Stimulated activated naive CD8-positive, alpha-beta T cell treated with anti-CD3 and anti-CD28 coated beads, Interleukin-15, Interleukin-2, amounts not matched to agents 100 ng/mL and 50 ng/mL, for 24 hours (primary cell): ENCODE measurements at regions not wholly inside any gene's neighbourhood (a gene's known extent, or its start where the extent isn't known, plus 50 kb on each side); places are given as distances from the start of the nearest gene placed in this dataset.
"Not testable (repeated sequence)": the region's sequence is repeated elsewhere in the genome, so short reads cannot be mapped to it uniquely, and the experiment has no call there.

Experiments used
- H3K27ac Mint-ChIP-seq: one replicate; pipeline ENCODE4 v1.8.0; 2021; ENCODE audit warnings: mild to moderate bottlenecking, mixed read lengths
- H3K27me3 Mint-ChIP-seq: one replicate; pipeline ENCODE4 v1.8.0; 2021; ENCODE audit warnings: mixed read lengths
- H3K36me3 Mint-ChIP-seq: one replicate; pipeline ENCODE4 v1.8.0; 2021; ENCODE audit warnings: low read depth, mixed read lengths
- H3K4me1 Mint-ChIP-seq: one replicate; pipeline ENCODE4 v1.8.0; 2021; ENCODE audit warnings: low read depth, mixed read lengths
- H3K4me3 Mint-ChIP-seq: one replicate; pipeline ENCODE4 v1.8.0; 2021; ENCODE audit warnings: mild to moderate bottlenecking, mixed read lengths
- H3K9me3 Mint-ChIP-seq: one replicate; pipeline ENCODE4 v1.8.0; 2021; ENCODE audit warnings: mixed read lengths

DNA sequence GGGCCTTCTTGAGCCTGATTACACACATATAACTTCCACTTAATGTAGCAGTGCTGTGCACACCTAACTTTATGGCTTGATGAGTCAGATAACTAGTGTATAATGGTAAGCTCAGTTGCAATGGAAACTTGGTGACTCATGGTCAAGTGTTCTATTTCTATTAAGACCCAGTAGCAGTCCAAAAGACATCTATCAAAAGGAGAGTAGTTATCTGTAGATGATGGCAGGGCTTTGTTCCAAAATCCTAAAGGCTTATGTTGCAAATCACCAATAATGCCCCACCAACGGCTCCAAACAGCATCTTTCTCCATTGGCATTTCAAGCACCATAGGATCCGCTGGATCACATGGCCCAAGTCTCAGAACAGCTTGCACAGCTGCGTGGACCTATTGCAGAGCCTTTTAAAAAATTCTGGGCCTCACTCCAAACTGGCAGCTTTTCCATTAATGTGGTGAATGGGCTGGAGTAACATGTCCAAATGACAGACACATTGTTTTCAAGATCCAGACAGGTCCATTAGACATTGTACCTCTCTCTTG is 566.8 kb upstream of the USP24 start:
- no peaks in the 10 kb centered on the region for H3K4me1 Mint-ChIP-seq
- no peaks in the 10 kb centered on the region for H3K36me3 Mint-ChIP-seq
- no peak overlapping the region for H3K4me3 Mint-ChIP-seq
- H3K9me3 Mint-ChIP-seq = peaks cover 10% of the 10 kb centered on the region
- no peak overlapping the region for H3K27ac Mint-ChIP-seq
- no peaks in the 10 kb centered on the region for H3K27me3 Mint-ChIP-seq

DNA sequence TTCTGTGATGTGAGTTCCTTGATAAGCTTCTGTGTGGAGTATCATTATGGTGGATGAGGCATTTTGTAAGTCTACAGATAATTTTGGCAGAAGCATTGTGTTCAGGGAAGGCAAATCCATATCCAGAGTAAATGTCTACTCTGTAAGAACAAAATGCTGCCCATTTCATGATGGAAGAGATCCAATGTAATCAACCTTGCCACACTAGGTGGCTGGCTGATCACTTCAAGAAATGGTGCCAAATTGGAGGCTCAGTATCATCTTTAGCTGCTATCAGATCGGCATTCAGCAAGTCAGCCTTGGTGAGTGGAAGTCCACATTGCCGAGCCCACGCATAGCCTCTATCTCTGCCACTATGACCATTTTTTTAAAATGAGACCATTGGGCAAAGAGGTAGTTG is 565.8 kb upstream of the USP24 start:
- Mint-ChIP-seq H3K4me1 (no peaks in the 10 kb centered on the region), H3K27ac (no peak overlapping the region), H3K9me3 (peaks cover 10% of the 10 kb centered on the region), H3K4me3 (no peak overlapping the region), H3K36me3 (no peaks in the 10 kb centered on the region), H3K27me3 (no peaks in the 10 kb centered on the region)

DNA sequence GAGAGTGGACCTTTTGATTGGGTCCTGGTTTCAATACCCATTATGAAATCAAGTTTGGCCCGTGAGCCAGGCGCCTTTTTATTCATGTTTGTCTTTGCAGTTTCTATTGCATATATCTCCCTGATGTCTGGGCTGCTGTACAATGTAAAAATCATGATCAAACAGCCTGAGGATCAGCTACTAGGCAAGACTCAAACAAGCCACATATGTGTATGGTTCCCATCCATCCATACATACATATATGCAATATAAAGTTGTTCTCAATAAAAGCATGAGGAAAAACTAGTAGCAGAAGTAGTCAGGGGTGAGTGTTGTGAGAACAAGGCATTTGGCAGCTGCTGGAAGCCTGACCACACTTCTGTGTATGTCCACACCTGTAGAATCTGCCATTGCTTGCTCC is 562.4 kb upstream of the USP24 start:
- no peaks in the 10 kb centered on the region for H3K27me3 Mint-ChIP-seq

GRCh38 chr1:55775007-55775406 is 559.8 kb upstream of the USP24 start:
- H3K27ac Mint-ChIP-seq = no peak overlapping the region
- H3K4me1 Mint-ChIP-seq = no peaks in the 10 kb centered on the region
- H3K4me3 Mint-ChIP-seq = no peak overlapping the region
- peaks cover 5% of the 10 kb centered on the region for H3K9me3 Mint-ChIP-seq
- no peaks in the 10 kb centered on the region for H3K36me3 Mint-ChIP-seq
- peaks cover 3% of the 10 kb centered on the region for H3K27me3 Mint-ChIP-seq

More for the DNA sequence above, 562.4 kb upstream of the USP24 start:
- no peak overlapping the region for H3K27ac Mint-ChIP-seq
- H3K4me1 Mint-ChIP-seq = no peaks in the 10 kb centered on the region
- H3K4me3 Mint-ChIP-seq = no peak overlapping the region
- peaks cover 4% of the 10 kb centered on the region for H3K9me3 Mint-ChIP-seq
- H3K36me3 Mint-ChIP-seq = no peaks in the 10 kb centered on the region

- Mint-ChIP-seq H3K4me1 (no peaks in the 10 kb centered on the region), H3K27ac (no peak overlapping the region), H3K36me3 (no peaks in the 10 kb centered on the region), H3K9me3 (peaks cover 5% of the 10 kb centered on the region), H3K4me3 (no peak overlapping the region), H3K27me3 (peaks cover 3% of the 10 kb centered on the region)
These were observed 559.3 kb upstream of the USP24 start for GRCh38 chr1:55774446-55774845.

DNA sequence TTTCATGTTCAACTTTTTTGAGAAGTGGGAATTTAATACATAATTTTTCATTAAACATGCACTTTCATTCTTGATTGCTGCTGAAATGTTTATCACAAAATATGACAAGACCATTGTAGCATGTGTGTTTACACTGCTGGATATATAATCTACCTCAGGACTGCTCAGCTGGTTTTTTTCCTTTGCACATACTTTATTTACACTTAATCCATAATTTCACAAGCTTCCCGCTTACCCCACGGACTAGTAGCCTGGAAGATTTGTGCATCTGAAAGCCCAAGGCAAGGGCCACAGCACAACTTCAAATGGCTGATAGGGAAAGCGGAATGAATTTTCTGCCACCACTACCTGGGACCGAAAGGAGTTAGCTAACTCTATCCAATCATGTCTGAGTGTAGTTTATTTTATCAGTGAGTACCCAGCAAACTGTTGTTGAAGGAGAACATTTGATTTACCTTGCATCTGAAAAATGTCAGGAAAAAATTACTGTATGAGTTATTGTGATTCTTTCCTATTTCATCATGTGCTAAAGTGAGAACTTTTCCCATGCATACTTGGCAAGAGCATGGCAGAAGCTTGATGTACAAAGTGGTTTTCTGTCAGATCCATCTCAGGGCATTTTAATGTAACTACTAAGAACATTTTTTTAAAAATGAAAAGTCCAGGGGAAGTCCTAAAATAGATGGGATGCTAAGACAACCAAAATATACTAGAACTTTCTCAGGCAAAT is 558.2 kb upstream of the USP24 start:
- Mint-ChIP-seq H3K27me3 (peaks cover 3% of the 10 kb centered on the region), H3K36me3 (no peaks in the 10 kb centered on the region), H3K4me3 (no peak overlapping the region), H3K9me3 (peaks cover 5% of the 10 kb centered on the region), H3K27ac (no peak overlapping the region), H3K4me1 (no peaks in the 10 kb centered on the region)

DNA sequence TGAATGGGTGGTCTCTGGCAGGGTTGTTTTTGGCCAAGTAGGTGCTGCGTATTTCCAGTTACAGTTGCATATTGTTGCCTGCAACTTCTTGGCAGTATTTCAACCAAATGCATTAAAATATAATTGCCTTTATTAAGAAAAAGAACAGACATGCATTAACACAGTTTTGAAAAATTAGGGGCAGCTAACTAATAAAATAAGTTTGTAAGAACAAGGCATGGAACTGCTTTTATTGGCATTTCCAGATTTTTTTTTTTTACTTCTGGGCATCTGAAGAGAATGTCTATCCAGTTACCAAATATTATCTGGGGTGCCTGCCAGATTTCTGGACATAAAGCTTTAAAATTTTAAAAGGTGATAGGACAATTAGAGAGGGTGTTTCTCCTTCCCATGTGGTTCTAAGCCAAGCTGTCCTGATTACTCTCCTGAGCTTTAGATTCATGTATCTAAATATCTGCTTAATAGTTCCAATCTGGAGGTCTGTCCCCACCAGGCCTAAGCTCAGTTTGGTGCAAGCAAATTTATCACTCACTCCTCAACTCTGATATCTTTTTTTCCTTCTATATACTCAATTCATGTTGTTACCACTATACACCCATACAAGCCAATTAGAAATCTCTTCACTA is 553.3 kb upstream of the USP24 start:
- Mint-ChIP-seq H3K27ac (no peak overlapping the region), H3K4me3 (no peak overlapping the region), H3K9me3 (peaks cover 5% of the 10 kb centered on the region), H3K27me3 (peaks cover 3% of the 10 kb centered on the region), H3K36me3 (no peaks in the 10 kb centered on the region), H3K4me1 (no peaks in the 10 kb centered on the region)

- no peaks in the 10 kb centered on the region for H3K4me1 Mint-ChIP-seq
These were observed 552.0 kb upstream of the USP24 start for GRCh38 chr1:55767171-55767570.

DNA sequence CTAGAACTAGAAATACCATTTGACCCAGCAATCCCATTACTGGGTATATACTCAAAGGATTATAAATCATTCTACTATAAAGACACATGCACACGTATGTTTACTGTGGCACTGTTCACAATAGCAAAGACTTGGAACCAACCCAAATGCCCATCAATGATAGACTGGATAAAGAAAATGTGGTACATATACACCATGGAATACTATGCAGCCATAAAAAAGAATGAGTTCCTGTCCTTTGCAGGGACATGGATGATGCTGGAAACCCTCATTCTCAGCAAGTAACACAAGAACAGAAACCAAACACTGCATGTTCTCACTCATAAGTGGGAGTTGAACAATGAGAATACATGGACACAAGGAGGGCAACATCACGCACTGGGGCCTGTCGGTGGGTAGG is 550.3 kb upstream of the USP24 start:
- not testable (repeated sequence) for H3K36me3 Mint-ChIP-seq, H3K4me1 Mint-ChIP-seq, H3K27me3 Mint-ChIP-seq, H3K27ac Mint-ChIP-seq, H3K9me3 Mint-ChIP-seq, H3K4me3 Mint-ChIP-seq

More at GRCh38 chr1:55767171-55767570, 552.0 kb upstream of the USP24 start:
- Mint-ChIP-seq H3K27me3 (peaks cover 3% of the 10 kb centered on the region), H3K36me3 (no peaks in the 10 kb centered on the region), H3K9me3 (peaks cover 5% of the 10 kb centered on the region), H3K4me3 (no peak overlapping the region), H3K27ac (no peak overlapping the region)

GRCh38 chr1:55751776-55752175 is 536.6 kb upstream of the USP24 start:
- no peaks in the 10 kb centered on the region for H3K36me3 Mint-ChIP-seq
- peaks cover 10% of the 10 kb centered on the region for H3K27me3 Mint-ChIP-seq
- no peak overlapping the region for H3K27ac Mint-ChIP-seq
- no peak overlapping the region for H3K4me3 Mint-ChIP-seq
- peaks cover 4% of the 10 kb centered on the region for H3K9me3 Mint-ChIP-seq
- H3K4me1 Mint-ChIP-seq = no peaks in the 10 kb centered on the region

DNA sequence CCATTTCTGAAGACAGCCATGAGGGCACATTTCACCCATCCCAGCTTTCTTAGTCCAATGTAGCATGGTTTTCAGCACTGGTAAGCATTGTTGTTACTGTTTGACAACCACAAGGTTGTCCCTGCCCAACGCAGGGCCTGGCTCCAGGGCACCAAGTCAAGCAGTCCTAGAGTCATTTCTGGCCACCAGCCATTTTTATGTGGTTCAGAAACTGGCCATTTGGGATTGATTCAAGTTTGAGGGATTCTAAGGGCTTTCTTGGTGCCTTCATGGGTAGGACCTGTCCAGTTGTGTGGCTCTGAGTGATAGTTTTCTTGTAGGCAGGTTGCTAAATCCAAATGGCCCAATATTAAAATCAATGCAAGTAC is 535.4 kb upstream of the USP24 start:
- Mint-ChIP-seq H3K36me3 (no peaks in the 10 kb centered on the region), H3K4me3 (no peak overlapping the region), H3K9me3 (peaks cover 6% of the 10 kb centered on the region), H3K27me3 (peaks cover 6% of the 10 kb centered on the region), H3K4me1 (no peaks in the 10 kb centered on the region), H3K27ac (no peak overlapping the region)

- H3K27me3 Mint-ChIP-seq = peaks cover 4% of the 10 kb centered on the region
- peaks cover 5% of the 10 kb centered on the region for H3K9me3 Mint-ChIP-seq
- no peak overlapping the region for H3K4me3 Mint-ChIP-seq
- no peaks in the 10 kb centered on the region for H3K4me1 Mint-ChIP-seq
- no peak overlapping the region for H3K27ac Mint-ChIP-seq
- H3K36me3 Mint-ChIP-seq = no peaks in the 10 kb centered on the region
These were observed 534.9 kb upstream of the USP24 start for GRCh38 chr1:55749975-55750627.

- Mint-ChIP-seq H3K9me3 (peaks cover 5% of the 10 kb centered on the region), H3K4me3 (no peak overlapping the region), H3K27me3 (peaks cover 3% of the 10 kb centered on the region), H3K4me1 (no peaks in the 10 kb centered on the region), H3K36me3 (no peaks in the 10 kb centered on the region), H3K27ac (no peak overlapping the region)
These were observed 532.3 kb upstream of the USP24 start for GRCh38 chr1:55747408-55747841.

DNA sequence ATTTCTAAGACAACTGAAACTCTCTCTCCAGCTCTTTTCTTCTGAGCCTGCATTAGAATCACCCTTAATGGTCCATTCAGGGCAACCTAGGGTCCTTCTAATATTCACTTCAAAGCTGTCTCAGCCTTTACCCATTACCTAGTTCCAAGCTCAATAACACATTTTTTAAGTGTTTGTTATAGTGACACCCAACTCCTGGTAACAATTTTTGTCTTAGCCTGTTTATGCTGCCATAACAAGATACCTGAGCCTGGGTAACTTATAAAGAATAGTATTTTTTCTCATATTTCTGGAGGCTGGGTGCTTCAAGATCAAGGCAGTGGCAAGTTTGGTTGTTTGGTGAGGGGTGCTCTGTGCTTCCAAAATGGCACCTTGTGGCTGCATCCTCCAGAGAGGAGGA is 531.5 kb upstream of the USP24 start:
- H3K27ac Mint-ChIP-seq = no peak overlapping the region
- no peak overlapping the region for H3K4me3 Mint-ChIP-seq
- peaks cover 5% of the 10 kb centered on the region for H3K9me3 Mint-ChIP-seq
- no peaks in the 10 kb centered on the region for H3K36me3 Mint-ChIP-seq
- H3K4me1 Mint-ChIP-seq = no peaks in the 10 kb centered on the region
- H3K27me3 Mint-ChIP-seq = peaks cover 3% of the 10 kb centered on the region

DNA sequence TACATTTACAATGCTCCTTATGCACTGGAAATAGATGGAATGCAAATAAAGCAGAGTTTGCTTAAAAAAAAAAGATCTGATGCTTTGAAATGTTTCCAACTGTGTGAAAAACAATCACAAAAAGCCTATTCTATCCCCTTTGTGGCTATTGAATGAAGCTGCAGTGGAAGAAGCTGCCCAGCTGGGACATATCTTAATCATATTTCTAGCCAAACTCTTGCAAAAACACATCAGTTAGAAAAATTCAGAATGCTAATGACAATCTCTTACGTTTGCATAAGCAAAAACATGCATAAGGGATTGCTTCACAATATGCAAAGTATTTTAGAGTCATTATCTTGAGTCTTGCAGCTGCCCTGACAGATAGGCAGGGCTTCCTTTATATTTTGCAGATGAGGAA is 526.4 kb upstream of the USP24 start:
- Mint-ChIP-seq H3K36me3 (no peaks in the 10 kb centered on the region), H3K4me1 (no peaks in the 10 kb centered on the region), H3K9me3 (peaks cover 2% of the 10 kb centered on the region), H3K4me3 (no peak overlapping the region), H3K27me3 (peaks cover 6% of the 10 kb centered on the region), H3K27ac (no peak overlapping the region)
